Naive B cell (primary cell): ENCODE measurements at regions not wholly inside any gene's neighbourhood (a gene's known extent, or its start where the extent isn't known, plus 50 kb on each side); places are given as distances from the start of the nearest gene placed in this dataset.
A peak's percentile ranks its signal among the peaks of the same experiment; 100 is the strongest.

Experiments used
- ATAC-seq, 2 donors: fragments of 150-1000 bp; cut with Tn5 transposase; 2 replicates each; pipeline ENCODE4 v1.10.0; 2021; ENCODE audit warnings: low read depth in 2 of 2, mild to moderate bottlenecking in 2 of 2, moderate library complexity in 2 of 2
- DNase-seq: peaks from one replicate; pipeline ENCODE4 v3.0.0; 2022
- H3K27ac Mint-ChIP-seq, 6 donors: one replicate each; pipeline ENCODE4 v1.8.0; 2020 to 2022; ENCODE audit warnings: mild to moderate bottlenecking in 6 of 6, mixed read lengths in 6 of 6, moderate library complexity in 5 of 6, inconsistent platforms in 2 of 6
- H3K27me3 Mint-ChIP-seq, 3 donors: one replicate each; pipeline ENCODE4 v1.8.0; 2021 to 2022; ENCODE audit warnings: mixed read lengths in 3 of 3, mild to moderate bottlenecking in 1 of 3
- H3K36me3 Mint-ChIP-seq, 2 donors: one replicate each; pipeline ENCODE4 v1.8.0; 2020 to 2022; ENCODE audit warnings: mixed read lengths in 2 of 2, inconsistent platforms in 1 of 2, mild to moderate bottlenecking in 1 of 2
- H3K4me1 Mint-ChIP-seq, 3 donors: one replicate each; pipeline ENCODE4 v1.8.0; 2020 to 2022; ENCODE audit warnings: mixed read lengths in 3 of 3, inconsistent platforms in 1 of 3, mild to moderate bottlenecking in 1 of 3, moderate library complexity in 1 of 3
- H3K4me3 Mint-ChIP-seq, 8 donors: one replicate each; pipeline ENCODE4 v1.8.0; 2020 to 2022; ENCODE audit warnings: mild to moderate bottlenecking in 8 of 8, mixed read lengths in 8 of 8, moderate library complexity in 8 of 8, inconsistent platforms in 2 of 8
- H3K9me3 Mint-ChIP-seq, 7 donors: one replicate each; pipeline ENCODE4 v1.8.0; 2020 to 2022; ENCODE audit warnings: mixed read lengths in 7 of 7, mild to moderate bottlenecking in 5 of 7, inconsistent platforms in 2 of 7, moderate library complexity in 1 of 7

- Mint-ChIP-seq H3K27ac (no peak overlapping the region), H3K4me1 (no peaks in the 10 kb centered on the region), H3K36me3 (peaks cover 21 to 65% of the 10 kb centered on the region in 2 donors), H3K9me3 (peaks cover 32 to 70% (median 52%) of the 10 kb centered on the region in 7 donors), H3K4me3 (no peak overlapping the region), H3K27me3 (no peaks in the 10 kb centered on the region)
- DNase-seq (no peak), ATAC-seq (no peak)
Measured at GRCh38 chr6:119921491-119922010, 572.0 kb upstream of the MAN1A1 start.

- no peak for DNase-seq
- no peaks in the 10 kb centered on the region for H3K27me3 Mint-ChIP-seq
Measured at GRCh38 chr6:119917186-119917585, 567.6 kb upstream of the MAN1A1 start.

GRCh38 chr6:119915971-119916370 lies 566.4 kb upstream of the MAN1A1 start:
- peaks cover 5 to 14% (median 11%) of the 10 kb centered on the region in 7 donors for H3K9me3 Mint-ChIP-seq
- H3K27me3 Mint-ChIP-seq = no peaks in the 10 kb centered on the region
- H3K36me3 Mint-ChIP-seq = peaks cover 0 to 13% of the 10 kb centered on the region in 2 donors
- ATAC-seq (no peak), DNase-seq (no peak)
- peaks cover 0 to 7% (median 4%) of the 10 kb centered on the region in 3 donors for H3K4me1 Mint-ChIP-seq
- no peak overlapping the region for H3K4me3 Mint-ChIP-seq
- peak overlapping the region in 1 of 6 donors; percentile 36 for H3K27ac Mint-ChIP-seq

More at GRCh38 chr6:119917186-119917585, 567.6 kb upstream of the MAN1A1 start:
- H3K9me3 Mint-ChIP-seq = peaks cover 9 to 27% (median 22%) of the 10 kb centered on the region in 7 donors
- no peak overlapping the region for H3K4me3 Mint-ChIP-seq
- peaks cover 5 to 26% of the 10 kb centered on the region in 2 donors for H3K36me3 Mint-ChIP-seq
- H3K27ac Mint-ChIP-seq = no peak overlapping the region
- peaks cover 0 to 4% (median 2%) of the 10 kb centered on the region in 3 donors for H3K4me1 Mint-ChIP-seq
- ATAC-seq = no peak

GRCh38 chr6:119908157-119908556 lies 558.6 kb upstream of the MAN1A1 start:
- Mint-ChIP-seq H3K36me3 (peaks cover 0 to 4% of the 10 kb centered on the region in 2 donors), H3K9me3 (peaks cover 0 to 3% (median 0%) of the 10 kb centered on the region in 7 donors), H3K4me1 (peaks cover 0 to 7% (median 3%) of the 10 kb centered on the region in 3 donors), H3K27ac (no peak overlapping the region), H3K4me3 (no peak overlapping the region), H3K27me3 (peaks cover 0 to 4% (median 0%) of the 10 kb centered on the region in 3 donors)
- ATAC-seq = no peak
- no peak for DNase-seq

- peaks cover 0 to 2% (median 0%) of the 10 kb centered on the region in 7 donors for H3K9me3 Mint-ChIP-seq
- H3K27ac Mint-ChIP-seq = no peak overlapping the region
- peaks cover 7 to 15% (median 9%) of the 10 kb centered on the region in 3 donors for H3K4me1 Mint-ChIP-seq
- H3K4me3 Mint-ChIP-seq = no peak overlapping the region
- DNase-seq = no peak
- no peak for ATAC-seq
- peaks cover 0 to 4% (median 0%) of the 10 kb centered on the region in 3 donors for H3K27me3 Mint-ChIP-seq
- H3K36me3 Mint-ChIP-seq = peaks cover 0 to 4% of the 10 kb centered on the region in 2 donors
Measured at GRCh38 chr6:119902681-119903080, 553.1 kb upstream of the MAN1A1 start.

GRCh38 chr6:119896806-119897205 lies 547.2 kb upstream of the MAN1A1 start:
- DNase-seq (no peak), ATAC-seq (no peak)
- Mint-ChIP-seq H3K4me3 (no peak overlapping the region), H3K27ac (peak overlapping the region in 1 of 6 donors; percentile 17), H3K36me3 (no peaks in the 10 kb centered on the region), H3K9me3 (no peaks in the 10 kb centered on the region), H3K4me1 (peaks cover 7 to 24% (median 10%) of the 10 kb centered on the region in 3 donors), H3K27me3 (no peaks in the 10 kb centered on the region)

- H3K36me3 Mint-ChIP-seq = no peaks in the 10 kb centered on the region
- ATAC-seq = no peak
- H3K9me3 Mint-ChIP-seq = no peaks in the 10 kb centered on the region
- H3K27me3 Mint-ChIP-seq = no peaks in the 10 kb centered on the region
- no peak overlapping the region for H3K27ac Mint-ChIP-seq
- no peak overlapping the region for H3K4me3 Mint-ChIP-seq
- H3K4me1 Mint-ChIP-seq = peaks cover 7 to 24% (median 10%) of the 10 kb centered on the region in 3 donors
- DNase-seq = no peak
Measured at GRCh38 chr6:119895626-119896025, 546.1 kb upstream of the MAN1A1 start.

GRCh38 chr6:119894811-119895210 lies 545.2 kb upstream of the MAN1A1 start:
- DNase-seq = no peak

GRCh38 chr6:119891644-119892043 lies 542.1 kb upstream of the MAN1A1 start:
- Mint-ChIP-seq H3K4me1 (peaks cover 0 to 8% (median 0%) of the 10 kb centered on the region in 3 donors), H3K27me3 (no peaks in the 10 kb centered on the region), H3K9me3 (no peaks in the 10 kb centered on the region), H3K36me3 (no peaks in the 10 kb centered on the region), H3K4me3 (no peak overlapping the region), H3K27ac (no peak overlapping the region)
- DNase-seq = no peak
- ATAC-seq = no peak

More at GRCh38 chr6:119894811-119895210, 545.2 kb upstream of the MAN1A1 start:
- no peak overlapping the region for H3K27ac Mint-ChIP-seq
- no peaks in the 10 kb centered on the region for H3K27me3 Mint-ChIP-seq
- H3K4me1 Mint-ChIP-seq = peaks cover 7 to 24% (median 10%) of the 10 kb centered on the region in 3 donors
- no peaks in the 10 kb centered on the region for H3K9me3 Mint-ChIP-seq
- ATAC-seq = no peak
- no peaks in the 10 kb centered on the region for H3K36me3 Mint-ChIP-seq
- no peak overlapping the region for H3K4me3 Mint-ChIP-seq

GRCh38 chr6:119891206-119891605 lies 541.6 kb upstream of the MAN1A1 start:
- Mint-ChIP-seq H3K9me3 (no peaks in the 10 kb centered on the region), H3K4me1 (peaks cover 0 to 8% (median 0%) of the 10 kb centered on the region in 3 donors), H3K27me3 (no peaks in the 10 kb centered on the region), H3K27ac (no peak overlapping the region), H3K4me3 (no peak overlapping the region), H3K36me3 (no peaks in the 10 kb centered on the region)
- ATAC-seq = no peak
- no peak for DNase-seq

- Mint-ChIP-seq H3K36me3 (no peaks in the 10 kb centered on the region), H3K9me3 (no peaks in the 10 kb centered on the region), H3K4me1 (peaks cover 0 to 8% (median 0%) of the 10 kb centered on the region in 3 donors), H3K4me3 (no peak overlapping the region), H3K27ac (no peak overlapping the region), H3K27me3 (no peaks in the 10 kb centered on the region)
- ATAC-seq (no peak), DNase-seq (no peak)
Measured at GRCh38 chr6:119890470-119890869, 540.9 kb upstream of the MAN1A1 start.

GRCh38 chr6:119887666-119888065 lies 538.1 kb upstream of the MAN1A1 start:
- Mint-ChIP-seq H3K4me3 (no peak overlapping the region), H3K36me3 (peaks cover 0 to 7% of the 10 kb centered on the region in 2 donors), H3K4me1 (no peaks in the 10 kb centered on the region), H3K27me3 (no peaks in the 10 kb centered on the region), H3K27ac (no peak overlapping the region), H3K9me3 (peaks cover 0 to 9% (median 4%) of the 10 kb centered on the region in 7 donors)
- no peak for DNase-seq
- ATAC-seq = no peak

- H3K27ac Mint-ChIP-seq = peak overlapping the region in 2 of 6 donors; percentile 2 to 73
- H3K27me3 Mint-ChIP-seq = no peaks in the 10 kb centered on the region
- H3K4me3 Mint-ChIP-seq = no peak overlapping the region
- H3K9me3 Mint-ChIP-seq = peaks cover 0 to 9% (median 4%) of the 10 kb centered on the region in 7 donors
- H3K36me3 Mint-ChIP-seq = peaks cover 0 to 7% of the 10 kb centered on the region in 2 donors
- no peak for ATAC-seq
- no peak for DNase-seq
- H3K4me1 Mint-ChIP-seq = no peaks in the 10 kb centered on the region
Measured at GRCh38 chr6:119881416-119881815, 531.9 kb upstream of the MAN1A1 start.

GRCh38 chr6:119880840-119881239 lies 531.3 kb upstream of the MAN1A1 start:
- Mint-ChIP-seq H3K9me3 (peaks cover 0 to 9% (median 4%) of the 10 kb centered on the region in 7 donors), H3K36me3 (peaks cover 0 to 7% of the 10 kb centered on the region in 2 donors), H3K4me3 (no peak overlapping the region), H3K27ac (no peak overlapping the region), H3K4me1 (no peaks in the 10 kb centered on the region), H3K27me3 (no peaks in the 10 kb centered on the region)
- DNase-seq = no peak
- ATAC-seq = no peak
